NB4 (cell line): ENCODE measurements at regions not wholly inside any gene's neighbourhood (a gene's known extent, or its start where the extent isn't known, plus 50 kb on each side); places are given as distances from the start of the nearest gene placed in this dataset.

Experiments used
- CTCF ChIP-seq: IDR thresholded peaks from one replicate; pipeline ENCODE4 v1.5.1; 2012; ENCODE audit warnings: low read depth, low read length
- POLR2A ChIP-seq: IDR thresholded peaks from 2 replicates; pipeline ENCODE4 v1.6.1; 2011; ENCODE audit warnings: mild to moderate bottlenecking; ENCODE audit not compliant: insufficient read length; ENCODE audit errors: extremely low read depth

GRCh38 chr1:218080863-218081262, 204.2 kb upstream of the RRP15 start:
- no peak for TF ChIP-seq CTCF
- no peak for TF ChIP-seq POLR2A
